PC-9 (cell line): ENCODE measurements at regions not wholly inside any gene's neighbourhood (a gene's known extent, or its start where the extent isn't known, plus 50 kb on each side); places are given as distances from the start of the nearest gene placed in this dataset.

Source experiments
- EZH2 ChIP-seq: fragments of 200-600 bp; sonication (generic); IDR thresholded peaks from 2 replicates; pipeline ENCODE4 v1.8.0; 2017; ENCODE audit warnings: antibody characterized with exemption, low read depth
- TF ChIP-seq, protein P1 (sequence below): fragments of 200-600 bp; sonication (generic); conservative IDR thresholded peaks from 2 replicates; pipeline ENCODE4 v1.6.1; 2017; ENCODE audit warnings: mixed run types, antibody characterized with exemption, mild to moderate bottlenecking, moderate library complexity

DNA sequence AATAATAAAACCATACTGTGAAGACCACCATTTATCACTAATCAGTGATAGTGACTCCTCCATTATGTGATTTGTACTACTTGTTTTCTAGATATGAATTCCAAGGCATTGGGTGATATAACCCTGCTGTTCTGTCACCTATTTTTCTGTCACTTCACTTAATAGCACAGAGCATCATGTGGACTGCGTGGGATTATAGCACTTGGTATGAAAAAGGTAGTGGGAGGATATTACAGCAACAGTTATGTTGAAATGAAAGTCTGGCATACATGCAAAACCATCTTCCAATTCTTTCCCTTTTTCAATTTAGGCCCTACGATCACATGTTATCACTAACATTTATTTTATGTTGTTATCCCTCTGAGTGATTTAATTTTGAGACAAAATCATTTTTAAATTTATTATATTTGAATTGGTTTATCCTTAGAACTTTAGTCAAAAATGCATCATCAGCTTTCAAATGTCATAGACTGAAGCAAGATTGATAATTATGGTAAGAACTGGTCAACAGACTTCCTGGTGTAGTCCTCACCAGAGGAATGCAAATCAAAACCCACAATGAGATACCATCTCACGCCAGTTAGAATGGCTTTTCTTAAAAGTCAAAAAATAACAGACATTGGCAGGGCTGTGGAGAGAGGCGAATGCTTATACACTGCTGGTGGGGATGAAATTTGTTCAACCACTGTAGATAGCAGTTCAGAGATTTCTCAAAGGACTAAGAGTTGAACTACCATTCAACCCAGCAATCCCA is 242.6 kb downstream of the IKZF2 start:
- TF ChIP-seq, protein P1, sequence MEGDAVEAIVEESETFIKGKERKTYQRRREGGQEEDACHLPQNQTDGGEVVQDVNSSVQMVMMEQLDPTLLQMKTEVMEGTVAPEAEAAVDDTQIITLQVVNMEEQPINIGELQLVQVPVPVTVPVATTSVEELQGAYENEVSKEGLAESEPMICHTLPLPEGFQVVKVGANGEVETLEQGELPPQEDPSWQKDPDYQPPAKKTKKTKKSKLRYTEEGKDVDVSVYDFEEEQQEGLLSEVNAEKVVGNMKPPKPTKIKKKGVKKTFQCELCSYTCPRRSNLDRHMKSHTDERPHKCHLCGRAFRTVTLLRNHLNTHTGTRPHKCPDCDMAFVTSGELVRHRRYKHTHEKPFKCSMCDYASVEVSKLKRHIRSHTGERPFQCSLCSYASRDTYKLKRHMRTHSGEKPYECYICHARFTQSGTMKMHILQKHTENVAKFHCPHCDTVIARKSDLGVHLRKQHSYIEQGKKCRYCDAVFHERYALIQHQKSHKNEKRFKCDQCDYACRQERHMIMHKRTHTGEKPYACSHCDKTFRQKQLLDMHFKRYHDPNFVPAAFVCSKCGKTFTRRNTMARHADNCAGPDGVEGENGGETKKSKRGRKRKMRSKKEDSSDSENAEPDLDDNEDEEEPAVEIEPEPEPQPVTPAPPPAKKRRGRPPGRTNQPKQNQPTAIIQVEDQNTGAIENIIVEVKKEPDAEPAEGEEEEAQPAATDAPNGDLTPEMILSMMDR = no peak
- no peak for TF ChIP-seq EZH2
